OCI-LY1 (cell line): ENCODE measurements at regions not wholly inside any gene's neighbourhood (a gene's known extent, or its start where the extent isn't known, plus 50 kb on each side); places are given as distances from the start of the nearest gene placed in this dataset.

Experiments used
- H2AFZ ChIP-seq: fragments of 200-600 bp; sonication (generic), shearing (Covaris generic); 2 replicates; pipeline ENCODE4 v1.6.0; 2014; ENCODE audit warnings: antibody characterized with exemption, mild to moderate bottlenecking, low read length
- H3F3A ChIP-seq: fragments of 200-600 bp; sonication (generic), shearing (Covaris generic); 2 replicates; pipeline ENCODE4 v1.6.0; 2014; ENCODE audit warnings: mild to moderate bottlenecking, antibody characterized with exemption, low read length, moderate library complexity; ENCODE audit not compliant: insufficient read depth
- H3K27ac ChIP-seq: fragments of 200-600 bp; sonication (generic); 2 replicates; pipeline ENCODE4 v1.5.1; 2014; ENCODE audit warnings: low read length, mixed run types, mild to moderate bottlenecking, low read depth; ENCODE audit not compliant: poor library complexity, severe bottlenecking
- H3K27me3 ChIP-seq: fragments of 200-600 bp; sonication (generic); 2 replicates; pipeline ENCODE4 v1.6.0; 2014; ENCODE audit warnings: antibody characterized with exemption, mild to moderate bottlenecking, low read length, moderate library complexity; ENCODE audit not compliant: insufficient read depth
- H3K36me3 ChIP-seq: fragments of 200-600 bp; sonication (generic); 2 replicates; pipeline ENCODE4 v1.6.1; 2014; ENCODE audit warnings: mild to moderate bottlenecking, antibody characterized with exemption, low read length, moderate library complexity, mixed read lengths; ENCODE audit not compliant: insufficient read depth
- H3K4me1 ChIP-seq: fragments of 200-600 bp; sonication (generic); 2 replicates; pipeline ENCODE4 v1.5.1; 2014; ENCODE audit warnings: mild to moderate bottlenecking, low read length, moderate library complexity; ENCODE audit not compliant: insufficient read depth, severe bottlenecking
- H3K4me2 ChIP-seq: fragments of 200-600 bp; sonication (generic), shearing (Covaris generic); 2 replicates; pipeline ENCODE4 v1.6.1; 2014; ENCODE audit warnings: low read length
- H3K4me3 ChIP-seq: fragments of 200-600 bp; sonication (generic); 2 replicates; pipeline ENCODE4 v1.5.1; 2014; ENCODE audit warnings: low read length, low read depth, mild to moderate bottlenecking, mixed read lengths; ENCODE audit not compliant: poor library complexity, severe bottlenecking
- H3K79me2 ChIP-seq: fragments of 200-600 bp; shearing (Covaris generic); 2 replicates; pipeline ENCODE4 v1.6.1; 2016; ENCODE audit warnings: mixed run types, low read length, mixed read lengths; ENCODE audit not compliant: insufficient read depth
- H3K9ac ChIP-seq: fragments of 200-600 bp; sonication (generic), shearing (Covaris generic); 2 replicates; pipeline ENCODE4 v1.6.1; 2014; ENCODE audit warnings: mild to moderate bottlenecking, low read length, mixed read lengths
- H3K9me2 ChIP-seq: fragments of 200-600 bp; sonication (generic), shearing (Covaris generic); 2 replicates; pipeline ENCODE4 v1.6.1; 2014; ENCODE audit warnings: low read depth, mild to moderate bottlenecking, low read length, mixed read lengths
- H3K9me3 ChIP-seq: fragments of 200-600 bp; shearing (Covaris generic); 2 replicates; pipeline ENCODE4 v1.6.1; 2014; ENCODE audit warnings: low read length, mixed read lengths
- H4K20me1 ChIP-seq: fragments of 200-600 bp; sonication (generic), shearing (Covaris generic); 2 replicates; pipeline ENCODE4 v1.6.0; 2016; ENCODE audit warnings: mild to moderate bottlenecking, low read length; ENCODE audit not compliant: insufficient read depth
- EZH2 ChIP-seq: fragments of 200-600 bp; sonication (generic), shearing (Covaris generic); IDR thresholded peaks from 2 replicates; pipeline ENCODE4 v1.8.0; 2017; ENCODE audit warnings: borderline replicate concordance, mixed run types, mild to moderate bottlenecking, antibody characterized with exemption, low read length, moderate library complexity, mixed read lengths
- TF ChIP-seq, protein P1 (sequence below): fragments of 200-600 bp; sonication (generic), shearing (Covaris generic); IDR thresholded peaks from 2 replicates; pipeline ENCODE4 v1.5.1; 2017; ENCODE audit warnings: mild to moderate bottlenecking, antibody characterized with exemption, low read length, moderate library complexity, mixed read lengths

GRCh38 chr5:68129364-68129763 is 86.2 kb upstream of the PIK3R1 start:
- H3K4me1 ChIP-seq, result no peaks in the 10 kb centered on the region
- H3K27me3 ChIP-seq, result no peaks in the 10 kb centered on the region
- no peaks in the 10 kb centered on the region for H3K9me2 ChIP-seq
- H3K9ac ChIP-seq, result no peak overlapping the region
- no peak overlapping the region for H3K27ac ChIP-seq
- no peak overlapping the region for H2AFZ ChIP-seq
- H4K20me1 ChIP-seq, result no peaks in the 10 kb centered on the region
- no peak overlapping the region for H3K4me2 ChIP-seq
- H3K79me2 ChIP-seq, result no peaks in the 10 kb centered on the region
- no peaks in the 10 kb centered on the region for H3K9me3 ChIP-seq
- no peak overlapping the region for H3K4me3 ChIP-seq
- H3F3A ChIP-seq, result no peaks in the 10 kb centered on the region
- H3K36me3 ChIP-seq, result no peaks in the 10 kb centered on the region
- TF ChIP-seq, protein P1, sequence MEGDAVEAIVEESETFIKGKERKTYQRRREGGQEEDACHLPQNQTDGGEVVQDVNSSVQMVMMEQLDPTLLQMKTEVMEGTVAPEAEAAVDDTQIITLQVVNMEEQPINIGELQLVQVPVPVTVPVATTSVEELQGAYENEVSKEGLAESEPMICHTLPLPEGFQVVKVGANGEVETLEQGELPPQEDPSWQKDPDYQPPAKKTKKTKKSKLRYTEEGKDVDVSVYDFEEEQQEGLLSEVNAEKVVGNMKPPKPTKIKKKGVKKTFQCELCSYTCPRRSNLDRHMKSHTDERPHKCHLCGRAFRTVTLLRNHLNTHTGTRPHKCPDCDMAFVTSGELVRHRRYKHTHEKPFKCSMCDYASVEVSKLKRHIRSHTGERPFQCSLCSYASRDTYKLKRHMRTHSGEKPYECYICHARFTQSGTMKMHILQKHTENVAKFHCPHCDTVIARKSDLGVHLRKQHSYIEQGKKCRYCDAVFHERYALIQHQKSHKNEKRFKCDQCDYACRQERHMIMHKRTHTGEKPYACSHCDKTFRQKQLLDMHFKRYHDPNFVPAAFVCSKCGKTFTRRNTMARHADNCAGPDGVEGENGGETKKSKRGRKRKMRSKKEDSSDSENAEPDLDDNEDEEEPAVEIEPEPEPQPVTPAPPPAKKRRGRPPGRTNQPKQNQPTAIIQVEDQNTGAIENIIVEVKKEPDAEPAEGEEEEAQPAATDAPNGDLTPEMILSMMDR, result no peak

DNA sequence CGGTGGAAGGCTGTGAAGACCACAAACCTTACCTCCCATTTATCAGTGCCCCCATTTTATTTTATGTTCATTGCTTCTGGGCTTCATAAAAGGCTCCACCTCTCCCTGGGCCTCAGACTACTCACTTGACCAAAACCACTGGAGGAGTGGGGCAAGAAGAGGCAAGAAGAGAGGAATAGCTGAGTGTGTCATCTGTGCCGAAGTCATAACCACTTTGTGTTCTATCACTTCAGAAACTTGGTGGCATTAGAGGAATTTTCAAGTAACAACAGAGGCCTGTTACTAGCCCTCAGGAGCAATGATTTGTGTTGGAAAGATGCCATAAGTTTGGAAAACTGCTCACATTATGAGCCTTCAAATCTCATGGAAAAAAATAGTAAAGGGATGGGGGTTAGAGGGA is 88.7 kb upstream of the PIK3R1 start:
- Histone ChIP-seq H3F3A (no peaks in the 10 kb centered on the region), H3K79me2 (no peaks in the 10 kb centered on the region), H3K4me3 (no peak overlapping the region), H3K4me2 (no peak overlapping the region), H3K36me3 (no peaks in the 10 kb centered on the region), H3K9ac (no peak overlapping the region), H3K27ac (no peak overlapping the region), H2AFZ (no peak overlapping the region), H3K27me3 (no peaks in the 10 kb centered on the region), H3K9me3 (no peaks in the 10 kb centered on the region), H3K9me2 (no peaks in the 10 kb centered on the region), H3K4me1 (no peaks in the 10 kb centered on the region), H4K20me1 (no peaks in the 10 kb centered on the region)
- no peak for TF ChIP-seq EZH2
- TF ChIP-seq, protein P1, result no peak

- no peak overlapping the region for H3K27ac ChIP-seq
- no peaks in the 10 kb centered on the region for H3F3A ChIP-seq
- TF ChIP-seq, protein P1, result no peak
- no peaks in the 10 kb centered on the region for H3K36me3 ChIP-seq
- no peaks in the 10 kb centered on the region for H3K27me3 ChIP-seq
- no peak overlapping the region for H3K4me3 ChIP-seq
- H3K4me1 ChIP-seq, result no peaks in the 10 kb centered on the region
- H4K20me1 ChIP-seq, result no peaks in the 10 kb centered on the region
- H3K9me2 ChIP-seq, result no peaks in the 10 kb centered on the region
- no peak overlapping the region for H3K9ac ChIP-seq
- H2AFZ ChIP-seq, result no peak overlapping the region
- H3K4me2 ChIP-seq, result no peak overlapping the region
- H3K79me2 ChIP-seq, result no peaks in the 10 kb centered on the region
- no peaks in the 10 kb centered on the region for H3K9me3 ChIP-seq
These were observed 92.9 kb upstream of the PIK3R1 start for GRCh38 chr5:68122439-68123328.
